GM13977 (cell line): ENCODE measurements at regions not wholly inside any gene's neighbourhood (a gene's known extent, or its start where the extent isn't known, plus 50 kb on each side); places are given as distances from the start of the nearest gene placed in this dataset.

ENCODE experiments used
- DNase-seq: peaks from one replicate; pipeline ENCODE4 v3.0.0; 2012; ENCODE audit warnings: low spot score
- CTCF ChIP-seq: IDR thresholded peaks from 2 replicates; pipeline ENCODE4 v1.5.1; 2012; ENCODE audit warnings: mild to moderate bottlenecking, control low read depth; ENCODE audit not compliant: insufficient read depth; ENCODE audit errors: extremely low read depth, missing control alignments
- in situ Hi-C: fragments of 300-500 bp; cut with MboI; formaldehyde crosslinking; loops from one replicate; pipeline ENCODE4 v1.12.0; 2022; ENCODE audit warnings: low sequenced_read_pairs, low pct_unique_long_range_greater_than_20kb, mixed read lengths, inconsistent platforms; ENCODE audit not compliant: unreplicated experiment

- in situ Hi-C loops, result no loop called here
- DNase-seq, result no peak
- TF ChIP-seq CTCF, result no peak
Observed at GRCh38 chr17:53492532-53492931, 330.2 kb upstream of the KIF2B start.

- in situ Hi-C loops, result no loop called here
- no peak for DNase-seq
- TF ChIP-seq CTCF, result no peak
Observed at GRCh38 chr17:53490447-53490968, 332.2 kb upstream of the KIF2B start.

- no peak for DNase-seq
- in situ Hi-C loops, result no loop called here
- TF ChIP-seq CTCF, result no peak
Observed at GRCh38 chr17:53483704-53484103, 339.0 kb upstream of the KIF2B start.

- no peak for TF ChIP-seq CTCF
- in situ Hi-C loops, result no loop called here
- DNase-seq, result no peak
Observed at GRCh38 chr17:53475002-53475401, 347.7 kb upstream of the KIF2B start.

- in situ Hi-C loops, result no loop called here
- no peak for DNase-seq
- no peak for TF ChIP-seq CTCF
Observed at GRCh38 chr17:53472586-53472985, 350.1 kb upstream of the KIF2B start.

GRCh38 chr17:53471514-53471913, 351.2 kb upstream of the KIF2B start:
- DNase-seq, result no peak
- TF ChIP-seq CTCF, result no peak
- in situ Hi-C loops, result no loop called here

GRCh38 chr17:53470626-53471025, 352.1 kb upstream of the KIF2B start:
- DNase-seq, result no peak
- no peak for TF ChIP-seq CTCF
- in situ Hi-C loops, result no loop called here
